IMR-90 (cell line): ENCODE measurements at regions not wholly inside any gene's neighbourhood (a gene's known extent, or its start where the extent isn't known, plus 50 kb on each side); places are given as distances from the start of the nearest gene placed in this dataset.

ENCODE experiments used
- ATAC-seq: fragments of 200-7000 bp; cut with Tn5 transposase; 2 replicates; pipeline ENCODE4 v1.9.1; 2020; ENCODE audit warnings: low read depth, mild to moderate bottlenecking, moderate library complexity
- BruUV-seq: library from RNA; stranded (reverse); fragments of 400-500 nt; replicated peaks from 2 replicates; lab custom pipeline; 2021; lab: Mats Ljungman, UMichigan
- CTCF ChIA-PET: fragments of 300-600 bp; formaldehyde crosslinking; extraction: SDS; loops from one replicate; lab custom pipeline; 2021; ENCODE audit warnings: antibody characterized with exemption; lab: Yijun Ruan, JAX
- POLR2A ChIA-PET: fragments of 300-600 bp; sonication (Branson Sonifier 250); formaldehyde crosslinking; loops from one replicate; lab custom pipeline; 2022; ENCODE audit warnings: antibody characterized with exemption; ENCODE audit not compliant: unreplicated experiment; lab: Charles Lee
- DNase-seq: peaks from one replicate; pipeline ENCODE4 v3.0.0; 2013
- H2AFZ ChIP-seq: replicated peaks from 2 replicates; pipeline ENCODE3; 2013; ENCODE audit warnings: low read length, mild to moderate bottlenecking; ENCODE audit not compliant: poor library complexity
- H2AK5ac ChIP-seq: 2 replicates; pipeline ENCODE4 v1.6.1; 2013; ENCODE audit warnings: low read depth, low read length, inconsistent platforms
- H2AK9ac ChIP-seq: replicated peaks from 2 replicates; pipeline ENCODE3; 2013; ENCODE audit warnings: mild to moderate bottlenecking, low read depth, low read length, moderate library complexity; ENCODE audit not compliant: poor library complexity
- H2BK120ac ChIP-seq: 2 replicates; pipeline ENCODE4 v1.6.1; 2013; ENCODE audit warnings: low read depth, low read length, inconsistent platforms
- H2BK15ac ChIP-seq: 3 replicates; pipeline ENCODE4 v1.6.1; 2013; ENCODE audit warnings: low read depth, low read length, inconsistent platforms
- H2BK20ac ChIP-seq: 2 replicates; pipeline ENCODE4 v1.6.1; 2013; ENCODE audit warnings: low read depth, mild to moderate bottlenecking, inconsistent platforms, low read length, moderate library complexity
- H2BK5ac ChIP-seq: 2 replicates; pipeline ENCODE4 v1.6.1; 2013; ENCODE audit warnings: mild to moderate bottlenecking, low read depth, low read length, inconsistent platforms; ENCODE audit not compliant: poor library complexity, severe bottlenecking
- H3K14ac ChIP-seq: replicated peaks from 2 replicates; pipeline ENCODE4 v1.6.1; 2013; ENCODE audit warnings: low read depth, low read length, inconsistent platforms
- H3K18ac ChIP-seq: 2 replicates; pipeline ENCODE4 v1.6.1; 2013; ENCODE audit warnings: low read depth, low read length, control low read depth
- H3K23ac ChIP-seq: 2 replicates; pipeline ENCODE4 v1.6.1; 2013; ENCODE audit warnings: low read depth, low read length, inconsistent platforms
- H3K27ac ChIP-seq: 2 replicates; pipeline ENCODE4 v1.5.1; 2013; ENCODE audit warnings: mild to moderate bottlenecking, control low read depth, low read length; ENCODE audit not compliant: insufficient read depth
- H3K27me3 ChIP-seq: 2 replicates; pipeline ENCODE4 v1.6.1; 2013; ENCODE audit warnings: low read length; ENCODE audit not compliant: control insufficient read depth, insufficient read depth
- H3K36me3 ChIP-seq: 2 replicates; pipeline ENCODE4 v1.6.1; 2013; ENCODE audit warnings: low read length, mixed read lengths; ENCODE audit not compliant: control insufficient read depth, insufficient read depth
- H3K4ac ChIP-seq: 2 replicates; pipeline ENCODE4 v1.6.1; 2013; ENCODE audit warnings: low read depth, low read length, inconsistent platforms
- H3K4me1 ChIP-seq: 2 replicates; pipeline ENCODE4 v1.6.1; 2013; ENCODE audit warnings: low read length, mixed read lengths; ENCODE audit not compliant: control insufficient read depth, insufficient read depth
- H3K4me2 ChIP-seq: 2 replicates; pipeline ENCODE4 v1.6.1; 2013; ENCODE audit warnings: low read depth, mild to moderate bottlenecking, control low read depth, low read length, moderate library complexity
- H3K4me3 ChIP-seq: 2 replicates; pipeline ENCODE4 v1.5.1; 2013; ENCODE audit warnings: low read depth, mild to moderate bottlenecking, control low read depth, low read length, moderate library complexity; ENCODE audit not compliant: insufficient read depth
- H3K56ac ChIP-seq: 2 replicates; pipeline ENCODE4 v1.6.1; 2013; ENCODE audit warnings: low read length, inconsistent platforms; ENCODE audit not compliant: insufficient read depth; ENCODE audit errors: extremely low read depth
- H3K79me1 ChIP-seq, 2 experiments: 2 replicates each; pipeline ENCODE4 v1.6.1; 2013; ENCODE audit warnings: low read length in 2 of 2, inconsistent platforms in 1 of 2, low read depth in 1 of 2
- H3K9ac ChIP-seq: 2 replicates; pipeline ENCODE4 v1.6.1; 2013; ENCODE audit warnings: low read depth, low read length, control low read depth
- H3K9me1 ChIP-seq: 2 replicates; pipeline ENCODE4 v1.6.1; 2013; ENCODE audit warnings: low read length, inconsistent platforms; ENCODE audit not compliant: insufficient read depth
- H3K9me3 ChIP-seq: 2 replicates; pipeline ENCODE4 v1.6.1; 2013; ENCODE audit warnings: low read length; ENCODE audit not compliant: control insufficient read depth, insufficient read depth
- H4K20me1 ChIP-seq: 2 replicates; pipeline ENCODE4 v1.6.1; 2013; ENCODE audit warnings: low read length, inconsistent platforms; ENCODE audit not compliant: insufficient read depth
- H4K5ac ChIP-seq: 2 replicates; pipeline ENCODE4 v1.6.1; 2013; ENCODE audit warnings: mild to moderate bottlenecking, low read depth, low read length, control low read depth
- H4K8ac ChIP-seq, 2 experiments: 2 replicates each; pipeline ENCODE4 v1.6.1; 2013; ENCODE audit warnings: low read depth in 2 of 2, low read length in 2 of 2, control low read depth in 1 of 2, inconsistent platforms in 1 of 2
- H4K91ac ChIP-seq: 2 replicates; pipeline ENCODE4 v1.6.1; 2013; ENCODE audit warnings: low read depth, low read length, inconsistent platforms; ENCODE audit not compliant: insufficient read depth
- BHLHE40 ChIP-seq: fragments of 150-350 bp; IDR thresholded peaks from 2 replicates; pipeline ENCODE4 v1.6.1; 2016; ENCODE audit warnings: mild to moderate bottlenecking, low read depth, low read length
- CEBPB ChIP-seq: IDR thresholded peaks from 2 replicates; pipeline ENCODE4 v1.6.1; 2012; ENCODE audit warnings: low read depth, low read length, improper control_type of control experiment
- CHD1 ChIP-seq: IDR thresholded peaks from 2 replicates; pipeline ENCODE4 v1.6.1; 2012; ENCODE audit warnings: low read depth, low read length, improper control_type of control experiment
- FOS ChIP-seq: fragments of 150-350 bp; IDR thresholded peaks from 2 replicates; pipeline ENCODE4 v1.6.1; 2016; ENCODE audit warnings: low read depth, low read length
- MAFK ChIP-seq: IDR thresholded peaks from 2 replicates; pipeline ENCODE4 v1.6.1; 2012; ENCODE audit warnings: low read depth, low read length, improper control_type of control experiment
- MAZ ChIP-seq: IDR thresholded peaks from 2 replicates; pipeline ENCODE4 v1.6.1; 2012; ENCODE audit warnings: low read depth, mild to moderate bottlenecking, low read length, improper control_type of control experiment, moderate library complexity, borderline replicate concordance
- MXI1 ChIP-seq: IDR thresholded peaks from 2 replicates; pipeline ENCODE4 v1.6.1; 2012; ENCODE audit warnings: low read depth, mild to moderate bottlenecking, low read length, moderate library complexity, borderline replicate concordance
- NFE2L2 ChIP-seq: fragments of 150-350 bp; IDR thresholded peaks from 2 replicates; pipeline ENCODE4 v1.6.1; 2016; ENCODE audit warnings: low read depth, mild to moderate bottlenecking, low read length
- POLR2A ChIP-seq: IDR thresholded peaks from 2 replicates; pipeline ENCODE4 v1.6.1; 2012; ENCODE audit warnings: mild to moderate bottlenecking, low read depth, low read length
- RAD21 ChIP-seq: IDR thresholded peaks from 2 replicates; pipeline ENCODE4 v1.6.1; 2012; ENCODE audit warnings: low read length, improper control_type of control experiment
- RCOR1 ChIP-seq: IDR thresholded peaks from 2 replicates; pipeline ENCODE4 v1.6.1; 2012; ENCODE audit warnings: mild to moderate bottlenecking, low read length, improper control_type of control experiment; ENCODE audit not compliant: insufficient replicate concordance
- RFX5 ChIP-seq: IDR thresholded peaks from 2 replicates; pipeline ENCODE4 v1.8.0; 2012; ENCODE audit warnings: low read depth, mild to moderate bottlenecking, low read length, moderate library complexity
- SMC3 ChIP-seq: fragments of 150-350 bp; IDR thresholded peaks from 2 replicates; pipeline ENCODE4 v1.6.1; 2016; ENCODE audit warnings: low read depth, mild to moderate bottlenecking, antibody characterized with exemption, low read length, moderate library complexity
- WGBS, 2 experiments: methylation state at CpG; one replicate each; pipeline versions ENCODE4 v1.1.5 to v1.1.7; 2013; ENCODE audit warnings: missing lambda C conversion rate in 2 of 2; ENCODE audit not compliant: insufficient read length in 1 of 2; ENCODE audit errors: extremely low coverage in 2 of 2; 5-methylcytosine and 5-hydroxymethylcytosine counted together
- dilution Hi-C: fragments of 300-500 bp; cut with HindIII; formaldehyde crosslinking; loops from one replicate; pipeline ENCODE4 v1.14.3; 2018; ENCODE audit warnings: low sequenced_read_pairs; ENCODE audit not compliant: unreplicated experiment
- in situ Hi-C: fragments of 300-500 bp; cut with MboI; formaldehyde crosslinking; loops from 3 replicates; pipeline ENCODE4 v1.14.3; 2019; ENCODE audit warnings: low sequenced_read_pairs, inconsistent platforms, mixed read lengths
- intact Hi-C: fragments of 100-400 bp; cut with micrococcal nuclease; formaldehyde crosslinking; loops from 2 replicates; pipeline ENCODE4 v1.10.0; 2022
- TF ChIP-seq, protein P1 (sequence below): conservative IDR thresholded peaks from 2 replicates; pipeline ENCODE4 v1.5.1; 2012; ENCODE audit warnings: mild to moderate bottlenecking, low read depth, low read length, improper control_type of control experiment
- TF ChIP-seq, protein P2 (sequence below): fragments of 150-350 bp; IDR thresholded peaks from 2 replicates; pipeline ENCODE4 v1.6.1; 2016; ENCODE audit warnings: low read depth, mild to moderate bottlenecking, low read length, moderate library complexity, borderline replicate concordance
- TF ChIP-seq, protein P3 (sequence below): fragments of 150-350 bp; IDR thresholded peaks from 2 replicates; pipeline ENCODE4 v1.6.1; 2017; ENCODE audit warnings: mild to moderate bottlenecking, antibody characterized with exemption, low read length, low read depth

DNA sequence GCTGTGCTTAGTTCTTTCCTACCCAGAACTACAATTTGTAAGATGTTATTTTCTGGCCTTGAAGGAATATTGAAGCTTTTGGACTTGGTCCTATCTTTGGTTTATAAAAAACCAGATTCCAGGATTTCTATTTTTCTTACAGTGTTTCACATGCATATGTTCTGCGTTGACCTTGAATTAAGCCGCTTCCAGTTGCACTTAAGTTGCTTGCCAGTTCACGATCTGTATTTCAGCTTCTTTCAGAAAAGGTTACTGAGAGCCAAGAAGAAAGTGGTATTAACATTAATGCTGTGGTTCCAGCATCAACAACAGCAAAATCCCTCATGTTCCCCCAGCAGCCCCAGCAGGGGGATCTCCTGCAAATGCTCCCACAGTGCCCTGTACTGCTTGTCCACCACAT is 156.4 kb upstream of the ADAMTS16 start:
- no peak overlapping the region for H4K8ac ChIP-seq
- dilution Hi-C loops: no loop called here
- WGBS, 2 experiments: no CpG with 5 or more reads among the region's 3 CpGs

More for the DNA sequence above, 156.4 kb upstream of the ADAMTS16 start:
- Histone ChIP-seq H2AFZ (no peak overlapping the region), H2BK15ac (no peak overlapping the region), H3K4me2 (no peak overlapping the region), H3K27me3 (no peaks in the 10 kb centered on the region), H4K91ac (no peak overlapping the region), H3K56ac (no peak overlapping the region), H3K36me3 (no peaks in the 10 kb centered on the region), H3K18ac (no peak overlapping the region), H2AK5ac (no peak overlapping the region), H3K4ac (no peak overlapping the region), H3K4me3 (no peak overlapping the region), H3K23ac (no peak overlapping the region), H3K79me1 (no peaks in the 10 kb centered on the region), H3K9ac (no peak overlapping the region), H3K9me1 (no peaks in the 10 kb centered on the region), H2AK9ac (no peak overlapping the region), H4K5ac (no peak overlapping the region), H3K27ac (no peak overlapping the region), H4K20me1 (no peaks in the 10 kb centered on the region), H3K4me1 (no peaks in the 10 kb centered on the region), H2BK5ac (no peak overlapping the region), H3K14ac (no peak overlapping the region), H3K9me3 (peaks cover 12% of the 10 kb centered on the region), H2BK20ac (no peak overlapping the region), H2BK120ac (no peak overlapping the region)
- TF ChIP-seq, protein P1, sequence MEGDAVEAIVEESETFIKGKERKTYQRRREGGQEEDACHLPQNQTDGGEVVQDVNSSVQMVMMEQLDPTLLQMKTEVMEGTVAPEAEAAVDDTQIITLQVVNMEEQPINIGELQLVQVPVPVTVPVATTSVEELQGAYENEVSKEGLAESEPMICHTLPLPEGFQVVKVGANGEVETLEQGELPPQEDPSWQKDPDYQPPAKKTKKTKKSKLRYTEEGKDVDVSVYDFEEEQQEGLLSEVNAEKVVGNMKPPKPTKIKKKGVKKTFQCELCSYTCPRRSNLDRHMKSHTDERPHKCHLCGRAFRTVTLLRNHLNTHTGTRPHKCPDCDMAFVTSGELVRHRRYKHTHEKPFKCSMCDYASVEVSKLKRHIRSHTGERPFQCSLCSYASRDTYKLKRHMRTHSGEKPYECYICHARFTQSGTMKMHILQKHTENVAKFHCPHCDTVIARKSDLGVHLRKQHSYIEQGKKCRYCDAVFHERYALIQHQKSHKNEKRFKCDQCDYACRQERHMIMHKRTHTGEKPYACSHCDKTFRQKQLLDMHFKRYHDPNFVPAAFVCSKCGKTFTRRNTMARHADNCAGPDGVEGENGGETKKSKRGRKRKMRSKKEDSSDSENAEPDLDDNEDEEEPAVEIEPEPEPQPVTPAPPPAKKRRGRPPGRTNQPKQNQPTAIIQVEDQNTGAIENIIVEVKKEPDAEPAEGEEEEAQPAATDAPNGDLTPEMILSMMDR: no peak
- TF ChIP-seq SMC3 (no peak), NFE2L2 (no peak), RAD21 (no peak), MXI1 (no peak), CHD1 (no peak), MAZ (no peak), CEBPB (no peak), MAFK (no peak), FOS (no peak), RCOR1 (no peak), POLR2A (no peak), RFX5 (no peak), BHLHE40 (no peak)
- TF ChIP-seq, protein P2, sequence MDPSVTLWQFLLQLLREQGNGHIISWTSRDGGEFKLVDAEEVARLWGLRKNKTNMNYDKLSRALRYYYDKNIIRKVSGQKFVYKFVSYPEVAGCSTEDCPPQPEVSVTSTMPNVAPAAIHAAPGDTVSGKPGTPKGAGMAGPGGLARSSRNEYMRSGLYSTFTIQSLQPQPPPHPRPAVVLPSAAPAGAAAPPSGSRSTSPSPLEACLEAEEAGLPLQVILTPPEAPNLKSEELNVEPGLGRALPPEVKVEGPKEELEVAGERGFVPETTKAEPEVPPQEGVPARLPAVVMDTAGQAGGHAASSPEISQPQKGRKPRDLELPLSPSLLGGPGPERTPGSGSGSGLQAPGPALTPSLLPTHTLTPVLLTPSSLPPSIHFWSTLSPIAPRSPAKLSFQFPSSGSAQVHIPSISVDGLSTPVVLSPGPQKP: no peak
- TF ChIP-seq, protein P3, sequence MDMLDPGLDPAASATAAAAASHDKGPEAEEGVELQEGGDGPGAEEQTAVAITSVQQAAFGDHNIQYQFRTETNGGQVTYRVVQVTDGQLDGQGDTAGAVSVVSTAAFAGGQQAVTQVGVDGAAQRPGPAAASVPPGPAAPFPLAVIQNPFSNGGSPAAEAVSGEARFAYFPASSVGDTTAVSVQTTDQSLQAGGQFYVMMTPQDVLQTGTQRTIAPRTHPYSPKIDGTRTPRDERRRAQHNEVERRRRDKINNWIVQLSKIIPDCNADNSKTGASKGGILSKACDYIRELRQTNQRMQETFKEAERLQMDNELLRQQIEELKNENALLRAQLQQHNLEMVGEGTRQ: no peak
- intact Hi-C loops (no loop called here), in situ Hi-C loops (no loop called here)
- POLR2A ChIA-PET: no interaction called here
- DNase-seq (no peak), ATAC-seq (no peak)
- BruUV-seq: no TSS peak
- CTCF ChIA-PET: interaction anchor here (0.6 kb wide), 1 partner anchor 63 kb away, joined by 3 read pairs; no protein-coding TSS in a partner anchor
